Ammon's horn (tissue), 1 donor: ENCODE measurements at regions not wholly inside any gene's neighbourhood (a gene's known extent, or its start where the extent isn't known, plus 50 kb on each side); places are given as distances from the start of the nearest gene placed in this dataset.
A peak's percentile ranks its signal among the peaks of the same experiment; 100 is the strongest.
"Not testable (repeated sequence)": the region's sequence is repeated elsewhere in the genome, so short reads cannot be mapped to it uniquely, and the experiment has no call there.

Experiments
- DNase-seq: peaks from one replicate; pipeline ENCODE4 v3.0.0-alpha.2; 2016; ENCODE audit warnings: low spot score

- DNase-seq = no peak
Measured at GRCh38 chr1:174105086-174105485, 54.2 kb upstream of the RABGAP1L start.

- no peak for DNase-seq
Measured at GRCh38 chr1:174103766-174104165, 55.6 kb upstream of the RABGAP1L start.

GRCh38 chr1:174101976-174102375 lies 57.3 kb upstream of the RABGAP1L start:
- DNase-seq = not testable (repeated sequence)

- DNase-seq = no peak
Measured at GRCh38 chr1:174097426-174097825, 61.9 kb upstream of the RABGAP1L start.

GRCh38 chr1:174093789-174094188 lies 65.5 kb upstream of the RABGAP1L start:
- not testable (repeated sequence) for DNase-seq

GRCh38 chr1:174090471-174090870 lies 68.3 kb upstream of the RC3H1 start:
- DNase-seq = no peak

GRCh38 chr1:174080819-174081218 lies 58.7 kb upstream of the RC3H1 start:
- DNase-seq = no peak

GRCh38 chr1:174079796-174080195 lies 57.6 kb upstream of the RC3H1 start:
- no peak for DNase-seq

GRCh38 chr1:174078916-174079315 lies 56.8 kb upstream of the RC3H1 start:
- not testable (repeated sequence) for DNase-seq

GRCh38 chr1:174077749-174078490 lies 55.8 kb upstream of the RC3H1 start:
- no peak for DNase-seq

- DNase-seq = no peak
Measured at GRCh38 chr1:174075245-174075692, 53.1 kb upstream of the RC3H1 start.

- DNase-seq = peak; percentile 29
Measured at GRCh38 chr1:174074757-174075156, 52.6 kb upstream of the RC3H1 start.

- no peak for DNase-seq
Measured at GRCh38 chr1:174072581-174072980, 50.4 kb upstream of the RC3H1 start.
